Astrocyte (in vitro differentiated cells and primary cell): ENCODE measurements at regions not wholly inside any gene's neighbourhood (a gene's known extent, or its start where the extent isn't known, plus 50 kb on each side); places are given as distances from the start of the nearest gene placed in this dataset.

Experiments
- CTCF ChIP-seq: IDR thresholded peaks from 2 replicates; pipeline ENCODE4 v1.5.1; 2011; ENCODE audit warnings: low read depth, mild to moderate bottlenecking, inconsistent platforms, low read length, moderate library complexity; ENCODE audit not compliant: insufficient read depth
- EZH2 ChIP-seq: IDR thresholded peaks from 2 replicates; pipeline ENCODE4 v1.6.1; 2012; ENCODE audit warnings: mild to moderate bottlenecking, low read length, inconsistent platforms; ENCODE audit not compliant: insufficient read depth

DNA sequence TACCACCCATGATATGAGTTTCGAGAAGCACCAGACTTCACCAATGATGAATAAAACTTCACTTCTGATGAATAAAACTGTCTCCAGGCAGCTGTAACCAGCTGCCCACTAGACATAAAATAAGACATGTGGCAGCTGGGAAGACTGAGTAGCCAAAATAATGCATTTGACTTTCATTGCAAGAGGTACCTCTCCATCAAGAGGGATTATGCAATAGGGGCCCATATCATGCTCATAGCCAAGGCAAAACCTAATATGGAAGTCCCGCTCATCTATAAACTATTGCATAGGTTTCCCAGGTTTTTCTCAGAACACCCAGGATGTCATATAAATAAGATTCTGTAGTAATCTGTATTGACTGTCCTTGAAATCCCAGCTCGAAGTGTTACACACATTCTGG lies 155.5 kb downstream of the SIM1 start:
- TF ChIP-seq CTCF = no peak
- TF ChIP-seq EZH2 = no peak
